ENCODE measurements at regions not wholly inside any gene's neighbourhood (a gene's known extent, or its start where the extent isn't known, plus 50 kb on each side); places are given as distances from the start of the nearest gene placed in this dataset.

DNA sequence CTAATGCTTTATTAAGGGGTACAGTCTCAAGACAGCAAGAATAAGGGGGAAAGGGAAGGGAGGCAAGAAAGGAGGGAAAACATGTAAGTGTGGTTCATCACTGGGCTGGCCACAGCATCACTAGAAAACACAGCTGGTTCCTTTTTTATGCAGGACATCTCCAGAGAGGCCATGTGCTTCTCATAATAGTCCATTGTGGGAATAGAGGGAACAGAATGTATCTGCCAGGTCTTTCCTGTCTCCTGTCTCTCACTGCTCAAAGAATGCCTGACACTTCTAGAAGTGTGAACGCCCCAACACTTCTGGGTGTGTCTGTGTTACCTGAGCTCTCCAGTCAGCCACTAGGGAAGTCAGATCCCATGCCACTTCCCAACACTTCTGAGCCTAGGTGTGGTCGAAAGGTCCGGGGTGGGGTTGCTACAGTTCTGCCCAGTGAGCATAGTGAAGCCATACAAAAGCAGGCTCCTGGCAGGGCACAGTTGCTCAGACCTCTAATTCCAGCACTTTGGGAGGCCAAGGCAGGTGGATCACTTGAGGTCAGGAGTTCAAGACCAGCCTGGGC, 255.6 kb upstream of the SLC30A5 start:
- intact Hi-C loops (cut with DNase I; ENCODE audit: low total_unique reads): no loop called here
- H3K4me1 ChIP-seq: peaks cover 0 to 11% (median 0%) of the 10 kb centered on the region in 4 donors
- no peak overlapping the region for H3K4me3 ChIP-seq
- no peak for DNase-seq
- H3K36me3 ChIP-seq: no peaks in the 10 kb centered on the region
- TF ChIP-seq, protein P1, sequence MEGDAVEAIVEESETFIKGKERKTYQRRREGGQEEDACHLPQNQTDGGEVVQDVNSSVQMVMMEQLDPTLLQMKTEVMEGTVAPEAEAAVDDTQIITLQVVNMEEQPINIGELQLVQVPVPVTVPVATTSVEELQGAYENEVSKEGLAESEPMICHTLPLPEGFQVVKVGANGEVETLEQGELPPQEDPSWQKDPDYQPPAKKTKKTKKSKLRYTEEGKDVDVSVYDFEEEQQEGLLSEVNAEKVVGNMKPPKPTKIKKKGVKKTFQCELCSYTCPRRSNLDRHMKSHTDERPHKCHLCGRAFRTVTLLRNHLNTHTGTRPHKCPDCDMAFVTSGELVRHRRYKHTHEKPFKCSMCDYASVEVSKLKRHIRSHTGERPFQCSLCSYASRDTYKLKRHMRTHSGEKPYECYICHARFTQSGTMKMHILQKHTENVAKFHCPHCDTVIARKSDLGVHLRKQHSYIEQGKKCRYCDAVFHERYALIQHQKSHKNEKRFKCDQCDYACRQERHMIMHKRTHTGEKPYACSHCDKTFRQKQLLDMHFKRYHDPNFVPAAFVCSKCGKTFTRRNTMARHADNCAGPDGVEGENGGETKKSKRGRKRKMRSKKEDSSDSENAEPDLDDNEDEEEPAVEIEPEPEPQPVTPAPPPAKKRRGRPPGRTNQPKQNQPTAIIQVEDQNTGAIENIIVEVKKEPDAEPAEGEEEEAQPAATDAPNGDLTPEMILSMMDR (IDR thresholded peaks at IDR 0.05): no peak
- H3K27me3 ChIP-seq: no peaks in the 10 kb centered on the region
- no peak overlapping the region for H3K27ac ChIP-seq
- H3K9me3 ChIP-seq: no peaks in the 10 kb centered on the region

DNA sequence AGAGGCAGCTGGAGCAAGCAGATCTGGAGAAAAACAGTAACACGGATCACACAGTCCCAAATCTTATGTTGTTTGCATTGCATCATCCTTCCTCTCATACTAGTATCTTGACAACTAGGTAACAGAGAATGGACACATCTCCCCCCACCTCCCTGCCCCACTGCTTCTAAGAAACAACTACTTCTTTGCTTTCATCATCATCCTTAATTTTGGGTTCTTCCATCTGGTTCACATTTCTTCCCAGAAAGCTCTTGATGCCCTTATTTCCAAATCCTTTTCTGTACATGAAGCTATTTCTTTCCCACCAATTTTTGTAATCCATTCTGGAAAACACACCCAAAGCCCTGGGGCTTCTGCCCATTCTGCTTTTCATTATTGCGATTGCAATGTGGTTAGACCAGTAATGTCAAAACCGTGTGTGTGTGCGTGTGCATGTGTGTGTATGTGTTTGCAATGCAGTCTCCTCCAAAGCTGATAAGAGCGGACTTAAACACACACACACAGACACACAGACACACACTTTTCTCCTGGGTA, 254.7 kb upstream of the SLC30A5 start:
- H3K27me3 ChIP-seq: no peaks in the 10 kb centered on the region
- no peak overlapping the region for H3K27ac ChIP-seq
- TF ChIP-seq, protein P1 (IDR thresholded peaks at IDR 0.05): no peak
- no peaks in the 10 kb centered on the region for H3K36me3 ChIP-seq
- H3K9me3 ChIP-seq: no peaks in the 10 kb centered on the region
- no peak overlapping the region for H3K4me3 ChIP-seq
- H3K4me1 ChIP-seq: peaks cover 0 to 11% (median 0%) of the 10 kb centered on the region in 4 donors
- DNase-seq: peak in 1 of 2 donors; percentile 49
- intact Hi-C loops (cut with DNase I; ENCODE audit: low total_unique reads): no loop called here

DNA sequence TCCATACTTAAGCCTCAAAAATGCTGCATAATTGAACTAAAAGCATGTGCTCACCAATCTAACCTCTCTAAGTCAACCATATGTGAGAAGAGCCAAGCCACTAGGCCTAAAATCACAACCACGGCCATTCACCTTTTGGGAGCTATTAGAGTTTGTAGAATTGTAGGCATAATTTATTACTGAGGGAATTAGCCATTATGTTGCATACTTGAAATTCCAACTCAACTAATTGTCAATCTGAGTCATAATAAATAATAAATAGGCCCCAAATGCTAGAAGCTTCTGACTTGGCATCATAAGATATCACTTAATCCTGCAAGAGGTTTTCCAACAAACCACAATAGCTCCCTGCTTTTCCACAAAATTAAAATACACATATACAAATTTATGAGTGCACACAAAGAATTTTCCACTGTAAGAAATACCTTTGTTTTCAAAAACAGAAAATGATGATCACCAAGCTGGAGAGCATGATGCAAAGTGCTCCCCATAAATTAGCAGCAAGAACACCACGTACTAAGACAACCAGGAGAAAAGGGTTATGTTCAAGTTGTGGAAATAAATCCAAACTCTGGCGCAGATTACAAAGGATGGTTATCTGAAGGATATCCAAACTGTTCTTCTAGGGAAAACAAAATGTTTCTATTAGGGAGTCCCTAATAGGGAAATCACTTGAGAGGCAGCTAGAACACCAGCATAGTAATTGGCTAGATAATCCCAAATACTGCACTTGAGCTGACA, 250.0 kb upstream of the SLC30A5 start:
- TF ChIP-seq, protein P1 (IDR thresholded peaks at IDR 0.05): no peak
- DNase-seq: no peak
- peaks cover 0 to 5% (median 0%) of the 10 kb centered on the region in 4 donors for H3K4me1 ChIP-seq
- intact Hi-C loops (cut with DNase I; ENCODE audit: low total_unique reads): no loop called here
- no peak overlapping the region for H3K4me3 ChIP-seq
- H3K9me3 ChIP-seq: no peaks in the 10 kb centered on the region
- H3K36me3 ChIP-seq: no peaks in the 10 kb centered on the region
- no peak overlapping the region for H3K27ac ChIP-seq
- no peaks in the 10 kb centered on the region for H3K27me3 ChIP-seq

DNA sequence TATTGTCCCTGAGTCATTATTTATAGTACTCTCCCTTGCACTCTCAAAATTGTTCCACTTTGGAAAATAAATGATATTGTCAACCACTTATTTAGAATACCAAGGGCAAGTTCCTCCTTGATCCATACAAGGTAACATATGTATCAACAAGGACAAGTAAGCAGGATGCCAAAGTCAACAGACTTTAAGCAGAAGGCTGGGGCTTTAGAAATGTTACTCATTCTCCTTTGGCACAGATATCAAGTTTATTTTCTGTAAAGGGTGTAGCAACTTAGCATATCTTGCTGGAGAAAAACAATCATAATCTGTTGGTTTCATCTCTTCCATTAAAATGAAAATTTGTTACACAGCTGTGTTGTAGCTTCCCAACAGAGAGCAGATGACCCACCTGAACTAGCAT, 248.7 kb upstream of the SLC30A5 start:
- no peaks in the 10 kb centered on the region for H3K9me3 ChIP-seq
- no peak overlapping the region for H3K27ac ChIP-seq
- H3K36me3 ChIP-seq: no peaks in the 10 kb centered on the region
- no peaks in the 10 kb centered on the region for H3K27me3 ChIP-seq
- H3K4me3 ChIP-seq: no peak overlapping the region
- no peak for DNase-seq
- TF ChIP-seq, protein P1 (IDR thresholded peaks at IDR 0.05): no peak
- intact Hi-C loops (cut with DNase I; ENCODE audit: low total_unique reads): no loop called here
- no peaks in the 10 kb centered on the region for H3K4me1 ChIP-seq

DNA sequence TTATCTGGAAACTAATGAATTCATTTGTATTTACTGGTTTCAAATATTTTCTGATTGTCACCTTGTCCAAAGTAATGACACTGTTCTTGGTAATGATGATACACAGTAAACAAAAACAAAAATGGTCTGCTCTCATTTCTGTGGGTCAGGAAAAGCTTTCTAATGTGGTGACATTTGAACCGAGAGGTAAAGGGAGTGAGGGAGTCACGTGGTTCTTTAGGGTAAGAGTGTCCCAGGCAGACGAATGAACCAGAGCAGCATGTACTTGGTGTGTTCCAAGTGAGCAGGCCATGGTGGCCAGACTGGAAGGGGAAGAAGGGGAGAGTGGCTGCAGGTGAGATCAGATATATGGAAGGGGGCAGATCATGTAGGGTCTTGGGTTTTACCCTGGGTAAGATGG, 247.0 kb upstream of the SLC30A5 start:
- H3K36me3 ChIP-seq: no peaks in the 10 kb centered on the region
- no peaks in the 10 kb centered on the region for H3K27me3 ChIP-seq
- no peaks in the 10 kb centered on the region for H3K4me1 ChIP-seq
- no peak for DNase-seq
- intact Hi-C loops (cut with DNase I; ENCODE audit: low total_unique reads): no loop called here
- H3K27ac ChIP-seq: no peak overlapping the region
- H3K9me3 ChIP-seq: peaks cover 0 to 4% (median 0%) of the 10 kb centered on the region in 3 donors
- no peak overlapping the region for H3K4me3 ChIP-seq
- TF ChIP-seq, protein P1 (IDR thresholded peaks at IDR 0.05): no peak
